HCT116 (cell line): ENCODE measurements at regions not wholly inside any gene's neighbourhood (a gene's known extent, or its start where the extent isn't known, plus 50 kb on each side); places are given as distances from the start of the nearest gene placed in this dataset.

Experiments
- EZH2 ChIP-seq: fragments of 200-600 bp; sonication (generic); IDR thresholded peaks from 2 replicates; pipeline ENCODE4 v1.6.1; 2017; ENCODE audit warnings: antibody characterized with exemption, mixed run types
- YY1 ChIP-seq: IDR thresholded peaks from 2 replicates; pipeline ENCODE4 v1.6.1; 2011; ENCODE audit warnings: low read length, low read depth, moderate library complexity, mild to moderate bottlenecking; ENCODE audit not compliant: insufficient replicate concordance; ENCODE audit errors: extremely low read depth
- TF ChIP-seq, protein P1 (sequence below), 3 experiments: fragments of 200-600 bp in 1 of 3; sonication (generic) in 1 of 3; IDR thresholded peaks in 2 of 3; conservative IDR thresholded peaks in 1 of 3; 2 replicates each; pipeline ENCODE4 v1.5.1; 2012 to 2017; ENCODE audit warnings: low read depth in 2 of 3, low read length in 2 of 3, antibody characterized with exemption in 1 of 3, borderline replicate concordance in 1 of 3, control low read depth in 1 of 3, mild to moderate bottlenecking in 1 of 3, mixed read lengths in 1 of 3, mixed run types in 1 of 3, moderate library complexity in 1 of 3; ENCODE audit not compliant: insufficient read depth in 1 of 3

DNA sequence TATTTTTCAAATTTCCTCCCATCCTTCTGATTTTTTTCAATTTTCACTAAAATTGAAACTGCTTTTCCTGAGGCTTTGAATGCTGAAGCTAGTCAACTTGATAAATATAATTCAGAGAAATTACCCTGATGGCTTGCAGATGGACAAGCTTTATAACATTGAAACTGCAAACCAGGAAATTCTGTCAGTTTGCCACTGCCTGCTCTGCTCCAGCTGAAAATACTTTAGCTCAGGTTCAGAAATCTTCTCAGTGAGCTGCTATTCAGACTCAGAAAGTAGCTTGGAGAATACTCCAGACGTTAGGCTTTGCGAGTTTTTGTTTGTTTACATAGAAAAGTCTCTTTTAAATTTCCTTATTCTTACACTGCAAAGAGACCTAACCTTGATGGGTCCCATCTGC is 1574.7 kb downstream of the STIM2 start:
- TF ChIP-seq, protein P1, sequence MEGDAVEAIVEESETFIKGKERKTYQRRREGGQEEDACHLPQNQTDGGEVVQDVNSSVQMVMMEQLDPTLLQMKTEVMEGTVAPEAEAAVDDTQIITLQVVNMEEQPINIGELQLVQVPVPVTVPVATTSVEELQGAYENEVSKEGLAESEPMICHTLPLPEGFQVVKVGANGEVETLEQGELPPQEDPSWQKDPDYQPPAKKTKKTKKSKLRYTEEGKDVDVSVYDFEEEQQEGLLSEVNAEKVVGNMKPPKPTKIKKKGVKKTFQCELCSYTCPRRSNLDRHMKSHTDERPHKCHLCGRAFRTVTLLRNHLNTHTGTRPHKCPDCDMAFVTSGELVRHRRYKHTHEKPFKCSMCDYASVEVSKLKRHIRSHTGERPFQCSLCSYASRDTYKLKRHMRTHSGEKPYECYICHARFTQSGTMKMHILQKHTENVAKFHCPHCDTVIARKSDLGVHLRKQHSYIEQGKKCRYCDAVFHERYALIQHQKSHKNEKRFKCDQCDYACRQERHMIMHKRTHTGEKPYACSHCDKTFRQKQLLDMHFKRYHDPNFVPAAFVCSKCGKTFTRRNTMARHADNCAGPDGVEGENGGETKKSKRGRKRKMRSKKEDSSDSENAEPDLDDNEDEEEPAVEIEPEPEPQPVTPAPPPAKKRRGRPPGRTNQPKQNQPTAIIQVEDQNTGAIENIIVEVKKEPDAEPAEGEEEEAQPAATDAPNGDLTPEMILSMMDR (IDR thresholded peaks at IDR 0.05 in 2 of 3, conservative IDR thresholded peaks at IDR 0.05 in 1 of 3; ENCODE audit: borderline replicate concordance in 1 of 3, insufficient read depth in 1 of 3, low read depth in 2 of 3, low read length in 2 of 3) = no peak
- no peak for TF ChIP-seq EZH2
- TF ChIP-seq YY1 = no peak
